Astrocyte of the cerebellum (primary cell): ENCODE measurements at regions not wholly inside any gene's neighbourhood (a gene's known extent, or its start where the extent isn't known, plus 50 kb on each side); places are given as distances from the start of the nearest gene placed in this dataset.
"Not testable (repeated sequence)": the region's sequence is repeated elsewhere in the genome, so short reads cannot be mapped to it uniquely, and the experiment has no call there.

Experiments
- DNase-seq: peaks from one replicate; pipeline ENCODE4 v3.0.0-alpha.2; 2011; ENCODE audit warnings: low read depth
- H3K4me3 ChIP-seq: 2 replicates; pipeline ENCODE4 v1.5.1; 2011; ENCODE audit warnings: mild to moderate bottlenecking, low read depth, low read length, moderate library complexity
- in situ Hi-C: cut with HindIII; loops from 2 replicates; pipeline ENCODE4 v1.10.0; 2017; ENCODE audit warnings: low sequenced_read_pairs
- TF ChIP-seq, protein P1 (sequence below): IDR thresholded peaks from 2 replicates; pipeline ENCODE4 v1.5.1; 2012; ENCODE audit warnings: low read length, low read depth, moderate library complexity, mild to moderate bottlenecking; ENCODE audit errors: missing control alignments

DNA sequence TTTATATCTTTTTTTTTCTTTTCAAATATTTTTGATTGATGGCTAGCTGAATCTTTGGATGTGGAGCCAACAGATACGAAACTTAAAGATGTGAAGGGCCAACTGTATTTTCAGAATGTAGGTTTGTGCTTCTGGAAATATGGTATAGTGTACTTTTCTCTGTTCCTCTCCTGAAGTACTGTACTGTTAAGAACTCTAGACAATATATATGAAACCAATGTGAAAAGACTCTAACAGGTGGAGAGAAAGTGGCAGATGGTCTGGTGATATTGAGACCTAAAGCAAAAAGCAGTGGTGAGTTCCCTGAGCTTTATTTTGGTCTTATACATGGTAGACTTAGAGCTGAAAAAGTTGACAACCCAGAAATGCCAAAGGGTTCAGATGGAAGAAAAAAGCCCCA, 185.0 kb upstream of the GRIN3A start:
- TF ChIP-seq, protein P1, sequence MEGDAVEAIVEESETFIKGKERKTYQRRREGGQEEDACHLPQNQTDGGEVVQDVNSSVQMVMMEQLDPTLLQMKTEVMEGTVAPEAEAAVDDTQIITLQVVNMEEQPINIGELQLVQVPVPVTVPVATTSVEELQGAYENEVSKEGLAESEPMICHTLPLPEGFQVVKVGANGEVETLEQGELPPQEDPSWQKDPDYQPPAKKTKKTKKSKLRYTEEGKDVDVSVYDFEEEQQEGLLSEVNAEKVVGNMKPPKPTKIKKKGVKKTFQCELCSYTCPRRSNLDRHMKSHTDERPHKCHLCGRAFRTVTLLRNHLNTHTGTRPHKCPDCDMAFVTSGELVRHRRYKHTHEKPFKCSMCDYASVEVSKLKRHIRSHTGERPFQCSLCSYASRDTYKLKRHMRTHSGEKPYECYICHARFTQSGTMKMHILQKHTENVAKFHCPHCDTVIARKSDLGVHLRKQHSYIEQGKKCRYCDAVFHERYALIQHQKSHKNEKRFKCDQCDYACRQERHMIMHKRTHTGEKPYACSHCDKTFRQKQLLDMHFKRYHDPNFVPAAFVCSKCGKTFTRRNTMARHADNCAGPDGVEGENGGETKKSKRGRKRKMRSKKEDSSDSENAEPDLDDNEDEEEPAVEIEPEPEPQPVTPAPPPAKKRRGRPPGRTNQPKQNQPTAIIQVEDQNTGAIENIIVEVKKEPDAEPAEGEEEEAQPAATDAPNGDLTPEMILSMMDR = no peak
- H3K4me3 ChIP-seq = no peak overlapping the region
- in situ Hi-C loops = no loop called here
- no peak for DNase-seq

DNA sequence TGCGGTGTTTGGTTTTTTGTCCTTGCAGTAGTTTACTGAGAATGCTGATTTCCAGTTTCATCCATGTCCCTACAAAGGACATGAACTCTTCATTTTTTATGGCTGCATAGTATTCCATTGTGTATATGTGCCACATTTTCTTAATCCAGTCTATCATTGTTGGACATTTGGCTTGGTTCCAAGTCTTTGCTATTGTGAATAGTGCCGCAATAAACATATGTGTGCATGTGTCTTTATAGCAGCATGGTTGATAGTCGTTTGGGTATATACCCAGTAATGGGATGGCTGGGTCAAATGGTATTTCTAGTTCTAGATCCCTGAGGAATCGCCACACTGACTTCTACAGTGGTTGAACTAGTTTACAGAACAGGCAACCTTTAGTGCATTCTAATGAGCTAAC, 178.5 kb upstream of the GRIN3A start:
- in situ Hi-C loops, H3K4me3 ChIP-seq, DNase-seq: not testable (repeated sequence)

DNA sequence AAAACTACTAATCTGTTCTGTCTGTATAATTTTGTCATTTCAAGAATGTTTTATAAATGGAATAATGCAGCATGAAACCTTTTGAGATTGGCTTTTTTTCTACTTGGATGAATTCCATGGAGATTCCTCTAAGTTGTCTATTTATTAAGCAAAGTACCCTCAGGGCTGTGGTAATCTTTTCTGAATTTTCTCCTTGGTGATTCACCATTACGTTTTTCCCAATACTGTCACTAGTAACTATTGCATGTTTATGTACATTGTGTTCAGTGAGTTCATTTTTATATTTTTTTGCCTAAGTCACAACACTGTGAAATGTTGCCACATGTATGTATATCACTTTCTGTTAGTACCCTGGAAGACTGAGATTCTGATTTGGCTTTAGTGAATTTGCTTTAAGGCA, 177.0 kb upstream of the GRIN3A start:
- TF ChIP-seq, protein P1 = no peak
- no peak overlapping the region for H3K4me3 ChIP-seq
- DNase-seq = no peak
- in situ Hi-C loops = no loop called here

DNA sequence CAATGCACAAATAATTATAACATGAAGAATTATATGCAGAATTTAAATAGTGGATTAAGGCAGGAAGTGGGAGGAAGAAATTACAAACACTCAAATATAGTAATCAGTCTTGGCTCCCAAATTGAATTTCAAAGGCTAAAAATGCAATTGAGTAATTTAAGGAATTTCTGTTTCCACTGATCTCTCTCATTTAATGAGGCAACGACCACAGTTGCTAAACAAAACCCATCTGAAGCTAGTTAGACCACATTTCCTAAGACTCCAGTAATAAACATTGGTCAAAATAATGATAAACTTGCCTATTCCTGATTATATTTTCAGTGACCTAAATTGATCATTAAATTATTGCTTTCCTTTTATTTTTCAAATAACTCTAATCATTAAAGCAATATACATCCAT, 174.3 kb upstream of the GRIN3A start:
- no peak overlapping the region for H3K4me3 ChIP-seq
- TF ChIP-seq, protein P1 = no peak
- in situ Hi-C loops = no loop called here
- DNase-seq = no peak

DNA sequence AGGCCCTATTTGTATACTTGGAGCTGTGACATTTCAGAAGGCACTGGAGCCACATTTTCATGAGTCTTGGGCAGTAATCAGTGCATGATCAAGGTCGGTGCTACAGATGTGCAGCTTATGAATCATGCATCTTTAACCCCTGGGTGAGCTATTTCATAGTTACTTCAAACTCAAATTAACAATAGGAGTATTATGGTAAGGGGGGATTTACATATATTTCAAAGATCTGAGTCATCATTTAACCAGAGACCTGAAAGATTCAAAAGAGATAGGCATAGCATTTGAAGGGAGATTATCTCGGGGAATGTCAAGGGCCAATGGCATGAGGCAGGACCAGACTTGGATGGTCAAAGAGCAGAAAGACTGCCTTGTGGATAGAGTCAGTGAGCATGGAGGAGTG, 169.0 kb upstream of the GRIN3A start:
- TF ChIP-seq, protein P1 = no peak
- in situ Hi-C loops = no loop called here
- H3K4me3 ChIP-seq = no peak overlapping the region
- DNase-seq = no peak

DNA sequence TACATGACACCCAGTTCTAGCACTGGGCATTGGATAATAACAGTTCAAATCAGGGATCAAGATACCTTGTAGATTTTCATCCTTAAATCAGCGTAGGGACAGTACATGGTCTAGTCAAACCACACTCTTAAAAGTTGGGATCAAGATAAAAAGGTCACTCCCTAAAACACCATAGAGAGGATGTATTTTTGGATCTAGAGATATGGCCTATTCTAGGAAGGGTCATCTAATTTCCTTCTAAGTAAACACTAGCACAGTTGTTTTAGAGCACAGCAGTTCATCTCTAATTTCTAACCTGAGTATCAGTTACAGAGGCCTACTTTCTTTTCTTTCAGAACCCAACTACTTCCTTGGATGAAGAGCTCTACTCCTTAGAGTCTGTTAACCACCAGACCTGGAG, 166.4 kb upstream of the GRIN3A start:
- TF ChIP-seq, protein P1 = no peak
- in situ Hi-C loops = no loop called here
- no peak overlapping the region for H3K4me3 ChIP-seq
- no peak for DNase-seq

DNA sequence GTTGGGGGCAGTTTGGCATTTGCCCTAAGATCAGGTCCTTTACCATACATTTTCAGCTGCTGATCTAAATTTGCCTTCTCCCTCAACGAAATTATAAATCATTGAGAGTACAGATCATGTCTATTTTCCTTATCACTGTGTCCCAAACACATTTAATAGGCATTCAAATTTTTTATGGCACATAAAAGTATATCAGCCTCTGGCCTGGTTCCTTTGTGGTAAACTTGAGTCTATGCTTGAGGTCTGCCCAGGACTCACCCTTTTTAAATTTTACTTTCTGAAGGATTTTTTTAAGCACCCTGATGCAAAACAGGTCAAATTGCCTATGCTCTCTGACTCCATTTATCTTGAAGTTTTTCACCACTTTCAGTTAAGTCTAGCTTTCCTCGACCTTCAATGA, 163.6 kb upstream of the GRIN3A start:
- H3K4me3 ChIP-seq = no peak overlapping the region
- TF ChIP-seq, protein P1 = no peak
- no peak for DNase-seq
- in situ Hi-C loops = no loop called here
